GM12878 (cell line): ENCODE measurements at regions not wholly inside any gene's neighbourhood (a gene's known extent, or its start where the extent isn't known, plus 50 kb on each side); places are given as distances from the start of the nearest gene placed in this dataset.

Experiments used
- ATAC-seq: fragments of 200-7000 bp; cut with Tn5 transposase; 3 replicates; pipeline ENCODE4 v1.9.1; 2020; ENCODE audit warnings: mild to moderate bottlenecking, moderate library complexity
- BruUV-seq: library from RNA; stranded (reverse); fragments of 400-500 nt; replicated peaks from 2 replicates; lab custom pipeline; 2021; lab: Mats Ljungman, UMichigan
- CTCF ChIA-PET: fragments of 300-600 bp; sonication (Branson Sonifier 250); formaldehyde crosslinking; extraction: SDS; loops from one replicate; lab custom pipeline; 2021; ENCODE audit warnings: inconsistent platforms; lab: Yijun Ruan, JAX
- POLR2A ChIA-PET: fragments of 350-600 bp; formaldehyde crosslinking; extraction: SDS; loops from one replicate; lab custom pipeline; 2021; ENCODE audit warnings: inconsistent platforms; lab: Charles Lee
- RAD21 ChIA-PET: fragments of 300-600 bp; sonication (Branson Sonifier 250); formaldehyde crosslinking; loops from one replicate; lab custom pipeline; 2023; ENCODE audit warnings: antibody characterized with exemption; ENCODE audit not compliant: unreplicated experiment; lab: Charles Lee
- SMC1A ChIA-PET: fragments of 300-600 bp; sonication (Branson Sonifier 250); formaldehyde crosslinking; loops from one replicate; lab custom pipeline; 2023; ENCODE audit not compliant: unreplicated experiment, uncharacterized antibody; lab: Charles Lee
- DNase-seq: peaks from one replicate; pipeline ENCODE4 v3.0.0-alpha.2; 2011; ENCODE audit warnings: low read depth, low spot score
- FAIRE-seq: peaks from 3 replicates; lab custom pipeline; 2011; peaks lifted over from hg19 to GRCh38; lab: Jason Lieb, UNC
- H2AFZ ChIP-seq: 2 replicates; pipeline ENCODE4 v1.6.0; 2011; ENCODE audit warnings: low read depth, low read length, control low read depth; ENCODE audit not compliant: control insufficient read depth
- H3K27ac ChIP-seq: 2 replicates; pipeline ENCODE4 v1.5.1; 2011; ENCODE audit warnings: control low read depth; ENCODE audit not compliant: control insufficient read depth, insufficient read depth
- H3K27me3 ChIP-seq, 2 experiments: replicated peaks in 1 of 2; 2 replicates each; pipeline versions ENCODE4 v1.6.0 to v1.6.1; 2011; ENCODE audit warnings: low read length in 1 of 2; ENCODE audit not compliant: control insufficient read depth in 2 of 2, insufficient read depth in 2 of 2
- H3K36me3 ChIP-seq, 2 experiments: 2 replicates each; pipeline ENCODE4 v1.5.1; 2011; ENCODE audit warnings: low read length in 1 of 2; ENCODE audit not compliant: control insufficient read depth in 2 of 2, insufficient read depth in 2 of 2
- H3K4me1 ChIP-seq: 2 replicates; pipeline ENCODE4 v1.6.1; 2011; ENCODE audit warnings: mild to moderate bottlenecking, low read length, moderate library complexity, mixed read lengths; ENCODE audit not compliant: control insufficient read depth, insufficient read depth
- H3K4me2 ChIP-seq: 2 replicates; pipeline ENCODE4 v1.6.0; 2011; ENCODE audit warnings: control low read depth; ENCODE audit not compliant: control insufficient read depth, insufficient read depth
- H3K4me3 ChIP-seq: fragments of 200-600 bp; sonication (generic); 2 replicates; pipeline ENCODE4 v1.5.1; 2016
- H3K79me2 ChIP-seq: 2 replicates; pipeline ENCODE4 v1.6.0; 2011; ENCODE audit warnings: low read length; ENCODE audit not compliant: control insufficient read depth, insufficient read depth
- H3K9ac ChIP-seq: 2 replicates; pipeline ENCODE4 v1.8.0; 2011; ENCODE audit warnings: low read length, control low read depth, mixed read lengths; ENCODE audit not compliant: control insufficient read depth, insufficient read depth
- H3K9me3 ChIP-seq: replicated peaks from 3 replicates; pipeline ENCODE4 v1.5.1; 2011; ENCODE audit warnings: mild to moderate bottlenecking, low read length; ENCODE audit not compliant: control insufficient read depth, insufficient read depth
- H4K20me1 ChIP-seq: 2 replicates; pipeline ENCODE4 v1.6.0; 2011; ENCODE audit not compliant: control insufficient read depth, insufficient read depth
- ATF7 ChIP-seq: fragments of 450-650 bp; IDR thresholded peaks from 2 replicates; pipeline ENCODE4 v1.6.1; 2016; ENCODE audit warnings: low read depth, mild to moderate bottlenecking
- CBFB ChIP-seq: IDR thresholded peaks from 2 replicates; pipeline ENCODE4 v1.6.1; 2016; ENCODE audit warnings: antibody characterized with exemption, low read depth
- CREB1 ChIP-seq: IDR thresholded peaks from 2 replicates; pipeline ENCODE4 v1.6.1; 2012; ENCODE audit warnings: low read depth, mild to moderate bottlenecking, inconsistent platforms
- GATAD2B ChIP-seq: fragments of 450-650 bp; conservative IDR thresholded peaks from 2 replicates; pipeline ENCODE4 v1.6.1; 2017; ENCODE audit warnings: low read depth, mild to moderate bottlenecking, moderate library complexity
- HDAC2 ChIP-seq: fragments of 200-600 bp; sonication (generic); IDR thresholded peaks from 2 replicates; pipeline ENCODE4 v1.6.1; 2017
- IRF4 ChIP-seq: IDR thresholded peaks from 2 replicates; pipeline ENCODE4 v1.6.1; 2011; ENCODE audit warnings: low read depth, low read length
- MEF2B ChIP-seq: fragments of 450-650 bp; IDR thresholded peaks from 2 replicates; pipeline ENCODE4 v1.6.1; 2018; ENCODE audit warnings: mild to moderate bottlenecking, moderate library complexity; ENCODE audit not compliant: partially characterized antibody, poor library complexity, severe bottlenecking
- NR2C1 ChIP-seq: fragments of 450-650 bp; IDR thresholded peaks from 2 replicates; pipeline ENCODE4 v1.6.1; 2017; ENCODE audit warnings: antibody characterized with exemption, mild to moderate bottlenecking, moderate library complexity
- PAX8 ChIP-seq: fragments of 450-650 bp; IDR thresholded peaks from 2 replicates; pipeline ENCODE4 v1.6.1; 2017; ENCODE audit warnings: mild to moderate bottlenecking, moderate library complexity
- POLR2A ChIP-seq: IDR thresholded peaks from 2 replicates; pipeline ENCODE4 v1.6.1; 2011; ENCODE audit warnings: low read depth, mild to moderate bottlenecking, low read length
- RCOR1 ChIP-seq: conservative IDR thresholded peaks from 2 replicates; pipeline ENCODE4 v1.6.1; 2012; ENCODE audit warnings: low read depth, low read length, improper control_type of control experiment
- SIN3A ChIP-seq: IDR thresholded peaks from 2 replicates; pipeline ENCODE4 v1.6.1; 2012; ENCODE audit warnings: low read depth, low read length, improper control_type of control experiment
- SMC3 ChIP-seq: IDR thresholded peaks from 2 replicates; pipeline ENCODE4 v1.6.1; 2011; ENCODE audit warnings: low read length, improper control_type of control experiment, borderline replicate concordance
- YY1 ChIP-seq: IDR thresholded peaks from 2 replicates; pipeline ENCODE4 v1.6.1; 2011; ENCODE audit warnings: low read depth, mild to moderate bottlenecking, low read length
- WGBS: methylation state at CpG from one replicate; pipeline ENCODE4 v1.1.6; 2016; ENCODE audit warnings: low lambda C conversion rate; ENCODE audit not compliant: insufficient replicate concordance, insufficient coverage; ENCODE audit errors: missing lambda C conversion rate; 5-methylcytosine and 5-hydroxymethylcytosine counted together
- in situ Hi-C: fragments of 300-500 bp; cut with MboI; formaldehyde crosslinking; loops from 9 replicates; pipeline ENCODE4 v1.14.3; 2018; ENCODE audit warnings: mixed read lengths
- intact Hi-C: fragments of 100-400 bp; cut with micrococcal nuclease; formaldehyde crosslinking; loops from one replicate; pipeline ENCODE4 v1.14.2; 2022; ENCODE audit not compliant: unreplicated experiment
- TF ChIP-seq, protein P1 (sequence below): fragments of 450-650 bp; IDR thresholded peaks from 2 replicates; pipeline ENCODE4 v1.6.1; 2017; ENCODE audit warnings: mild to moderate bottlenecking, low read depth, inconsistent platforms; ENCODE audit not compliant: poor library complexity, severe bottlenecking

DNA sequence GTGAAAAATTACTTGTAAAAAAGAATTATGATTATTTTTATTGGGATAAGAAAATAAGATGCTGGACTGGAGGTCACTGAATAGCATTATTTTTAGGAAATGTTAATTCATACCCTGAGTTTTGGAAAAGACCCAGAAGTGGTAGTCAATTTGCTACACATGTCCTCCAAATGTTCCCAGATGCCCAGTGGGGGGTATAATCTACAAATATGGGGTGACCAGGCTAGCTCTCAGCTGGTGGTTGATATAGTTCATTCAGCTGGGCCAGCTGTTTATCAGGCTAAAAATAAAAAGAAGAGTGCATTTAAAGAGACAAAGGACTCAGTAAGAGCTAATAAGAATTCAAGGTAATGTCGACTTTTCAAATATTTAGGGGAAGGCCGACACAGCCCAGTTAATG lies 402.0 kb upstream of the GOLIM4 start:
- DNase-seq (no peak), FAIRE-seq (no peak), ATAC-seq (no peak)
- no peak overlapping the region for H3K27ac ChIP-seq
- H2AFZ ChIP-seq: no peak overlapping the region
- ChIA-PET CTCF (interaction anchor here (1.3 to 1.4 kb wide), 2 partner anchors 13 to 124 kb away, joined by 3 to 7 read pairs; no protein-coding TSS in a partner anchor), SMC1A (interaction anchor here (0.7 to 3.5 kb wide), 4 partner anchors 8 to 1130 kb away, joined by 3 to 11 read pairs (median 4); no protein-coding TSS in a partner anchor), RAD21 (no interaction called here), POLR2A (no interaction called here)
- BruUV-seq: no TSS peak
- no peaks in the 10 kb centered on the region for H3K4me1 ChIP-seq
- no peaks in the 10 kb centered on the region for H3K9me3 ChIP-seq
- H3K9ac ChIP-seq: no peak overlapping the region
- H3K27me3 ChIP-seq: no peaks in the 10 kb centered on the region; a peak in 1 of 4 replicates
- no peak overlapping the region for H3K4me2 ChIP-seq
- WGBS: 65% methylated on average over 2 of the region's 2 CpGs
- H3K36me3 ChIP-seq: no peaks in the 10 kb centered on the region
- TF ChIP-seq SIN3A: no peak
- in situ Hi-C loops (no loop called here), intact Hi-C loops (no loop called here)
- no peaks in the 10 kb centered on the region for H4K20me1 ChIP-seq
- H3K79me2 ChIP-seq: no peaks in the 10 kb centered on the region
- H3K4me3 ChIP-seq: no peak overlapping the region

DNA sequence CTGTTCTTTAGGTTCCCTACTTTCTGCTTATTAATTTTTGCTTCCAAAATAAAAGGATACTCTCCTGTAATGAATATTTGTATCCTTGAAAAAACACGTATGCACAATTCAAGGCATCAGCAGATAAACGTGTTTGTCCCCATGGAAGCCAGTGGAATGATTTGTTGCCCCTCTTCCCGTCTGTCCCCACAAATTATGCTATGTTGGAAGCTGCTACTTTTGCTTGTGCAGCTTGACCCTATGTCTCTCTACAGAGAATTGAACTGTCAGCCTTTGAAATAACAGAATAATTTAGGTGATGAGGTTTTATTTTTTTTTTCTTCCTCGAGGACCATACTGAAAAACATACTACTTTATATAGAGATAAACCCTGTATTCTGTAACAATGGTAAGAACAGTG lies 401.5 kb upstream of the GOLIM4 start:
- ChIA-PET SMC1A (interaction anchor here (1.2 kb wide), 1 partner anchor 10 kb away, joined by 3 read pairs; no protein-coding TSS in a partner anchor), POLR2A (no interaction called here), RAD21 (no interaction called here), CTCF (no interaction called here)
- H4K20me1 ChIP-seq: no peaks in the 10 kb centered on the region
- H3K4me1 ChIP-seq: no peaks in the 10 kb centered on the region
- H3K36me3 ChIP-seq: no peaks in the 10 kb centered on the region
- no peaks in the 10 kb centered on the region; a peak in 1 of 4 replicates for H3K27me3 ChIP-seq
- 11% methylated on average over 4 of the region's 4 CpGs for WGBS
- FAIRE-seq: no peak
- H3K9me3 ChIP-seq: no peaks in the 10 kb centered on the region
- no peak overlapping the region for H3K4me3 ChIP-seq
- ATAC-seq: no peak
- H3K9ac ChIP-seq: no peak overlapping the region
- H2AFZ ChIP-seq: no peak overlapping the region
- DNase-seq: no peak
- in situ Hi-C loops: no loop called here
- no peaks in the 10 kb centered on the region for H3K79me2 ChIP-seq
- TF ChIP-seq SMC3 (no peak), IRF4 (no peak), GATAD2B (no peak), NR2C1 (no peak), HDAC2 (no peak), YY1 (no peak), POLR2A (no peak), PAX8 (no peak), CBFB (no peak), MEF2B (no peak), CREB1 (no peak), ATF7 (no peak), RCOR1 (no peak)
- TF ChIP-seq, protein P1, sequence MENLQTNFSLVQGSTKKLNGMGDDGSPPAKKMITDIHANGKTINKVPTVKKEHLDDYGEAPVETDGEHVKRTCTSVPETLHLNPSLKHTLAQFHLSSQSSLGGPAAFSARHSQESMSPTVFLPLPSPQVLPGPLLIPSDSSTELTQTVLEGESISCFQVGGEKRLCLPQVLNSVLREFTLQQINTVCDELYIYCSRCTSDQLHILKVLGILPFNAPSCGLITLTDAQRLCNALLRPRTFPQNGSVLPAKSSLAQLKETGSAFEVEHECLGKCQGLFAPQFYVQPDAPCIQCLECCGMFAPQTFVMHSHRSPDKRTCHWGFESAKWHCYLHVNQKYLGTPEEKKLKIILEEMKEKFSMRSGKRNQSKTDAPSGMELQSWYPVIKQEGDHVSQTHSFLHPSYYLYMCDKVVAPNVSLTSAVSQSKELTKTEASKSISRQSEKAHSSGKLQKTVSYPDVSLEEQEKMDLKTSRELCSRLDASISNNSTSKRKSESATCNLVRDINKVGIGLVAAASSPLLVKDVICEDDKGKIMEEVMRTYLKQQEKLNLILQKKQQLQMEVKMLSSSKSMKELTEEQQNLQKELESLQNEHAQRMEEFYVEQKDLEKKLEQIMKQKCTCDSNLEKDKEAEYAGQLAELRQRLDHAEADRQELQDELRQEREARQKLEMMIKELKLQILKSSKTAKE: no peak
- intact Hi-C loops: no loop called here
- no peak overlapping the region for H3K4me2 ChIP-seq
- no TSS peak for BruUV-seq
- no peak overlapping the region for H3K27ac ChIP-seq
